SK-N-SH (cell line): ENCODE measurements at regions not wholly inside any gene's neighbourhood (a gene's known extent, or its start where the extent isn't known, plus 50 kb on each side); places are given as distances from the start of the nearest gene placed in this dataset.

Experiments used
- CTCF ChIA-PET: fragments of 300-600, 350-600 bp; formaldehyde crosslinking; extraction: SDS; loops from one replicate; lab custom pipeline; 2021; lab: Yijun Ruan, JAX
- POLR2A ChIA-PET: fragments of 350-600 bp; sonication (Branson Sonifier 250); formaldehyde crosslinking; extraction: SDS; loops from one replicate; lab custom pipeline; 2020; ENCODE audit warnings: antibody characterized with exemption, inconsistent platforms; lab: Yijun Ruan, JAX
- DNase-seq: peaks from one replicate; pipeline ENCODE4 v3.0.0; 2012
- H2AFZ ChIP-seq: fragments of 200-600 bp; sonication (generic); 2 replicates; pipeline ENCODE4 v1.8.1; 2016; ENCODE audit warnings: antibody characterized with exemption, mild to moderate bottlenecking, low read depth
- H3F3A ChIP-seq: fragments of 200-600 bp; sonication (generic); replicated peaks from 2 replicates; pipeline ENCODE3; 2016; ENCODE audit warnings: antibody characterized with exemption, mild to moderate bottlenecking; ENCODE audit not compliant: insufficient read depth
- H3K27ac ChIP-seq, 2 experiments: fragments of 200-500 bp in 1 of 2; fragments of 200-600 bp in 1 of 2; sonication (Bioruptor generic) in 1 of 2; sonication (generic), shearing (Covaris generic) in 1 of 2; 2 replicates each; pipeline versions ENCODE4 v1.5.1 to v1.6.1; 2014 to 2016; ENCODE audit warnings: low read depth in 2 of 2, inconsistent platforms in 1 of 2, low read length in 1 of 2, mild to moderate bottlenecking in 1 of 2, mixed read lengths in 1 of 2
- H3K27me3 ChIP-seq: fragments of 200-600 bp; sonication (generic), shearing (Covaris generic); 2 replicates; pipeline ENCODE4 v1.6.1; 2016; ENCODE audit warnings: mixed run types; ENCODE audit not compliant: insufficient read depth
- H3K36me3 ChIP-seq, 2 experiments: fragments of 200-500 bp in 1 of 2; fragments of 200-600 bp in 1 of 2; sonication (Bioruptor generic) in 1 of 2; sonication (generic) in 1 of 2; replicated peaks in 1 of 2; 2 replicates each; pipeline versions ENCODE3 to v1.5.1; 2014 to 2016; ENCODE audit warnings: low read length in 1 of 2, mild to moderate bottlenecking in 1 of 2; ENCODE audit not compliant: insufficient read depth in 2 of 2, control insufficient read depth in 1 of 2
- H3K4me1 ChIP-seq, 2 experiments: fragments of 200-500 bp in 1 of 2; fragments of 200-600 bp in 1 of 2; sonication (Bioruptor generic) in 1 of 2; sonication (generic), shearing (Covaris generic) in 1 of 2; 2 replicates each; pipeline versions ENCODE4 v1.5.1 to v1.6.1; 2014 to 2016; ENCODE audit warnings: low read depth in 1 of 2, low read length in 1 of 2, mixed run types in 1 of 2; ENCODE audit not compliant: insufficient read depth in 2 of 2, control insufficient read depth in 1 of 2
- H3K4me2 ChIP-seq: fragments of 200-600 bp; sonication (generic), shearing (Covaris generic); 2 replicates; pipeline ENCODE4 v1.6.1; 2017; ENCODE audit warnings: mixed run types
- H3K4me3 ChIP-seq, 2 experiments: fragments of 200-500 bp in 1 of 2; fragments of 200-600 bp in 1 of 2; sonication (Bioruptor generic) in 1 of 2; sonication (generic), shearing (Covaris generic) in 1 of 2; 2 replicates each; pipeline versions ENCODE4 v1.5.1 to v1.8.1; 2014 to 2016; ENCODE audit warnings: low read depth in 2 of 2, inconsistent platforms in 1 of 2, low read length in 1 of 2, mild to moderate bottlenecking in 1 of 2, mixed read lengths in 1 of 2, moderate library complexity in 1 of 2
- H3K79me2 ChIP-seq: fragments of 200-600 bp; sonication (generic); 2 replicates; pipeline ENCODE4 v1.8.1; 2017; ENCODE audit warnings: mild to moderate bottlenecking; ENCODE audit not compliant: insufficient read depth
- H3K9ac ChIP-seq: fragments of 200-600 bp; sonication (generic); 2 replicates; pipeline ENCODE4 v1.6.1; 2017; ENCODE audit warnings: mixed run types
- H3K9me2 ChIP-seq: fragments of 200-600 bp; sonication (generic); 2 replicates; pipeline ENCODE4 v1.6.1; 2017; ENCODE audit warnings: mixed run types
- H3K9me3 ChIP-seq: fragments of 200-600 bp; sonication (generic); 2 replicates; pipeline ENCODE4 v1.6.1; 2017; ENCODE audit warnings: mixed run types, mild to moderate bottlenecking, moderate library complexity
- H4K20me1 ChIP-seq: fragments of 200-600 bp; sonication (generic); 2 replicates; pipeline ENCODE4 v1.6.1; 2017; ENCODE audit warnings: mild to moderate bottlenecking, mixed run types; ENCODE audit not compliant: insufficient read depth
- CHD2 ChIP-seq: fragments of 150-350 bp; IDR thresholded peaks from 2 replicates; pipeline ENCODE4 v1.6.1; 2018; ENCODE audit warnings: low read length; ENCODE audit not compliant: partially characterized antibody
- CTCF ChIP-seq: fragments of 200-600 bp; sonication (generic); IDR thresholded peaks from 2 replicates; pipeline ENCODE4 v1.6.1; 2017; ENCODE audit warnings: antibody characterized with exemption, mild to moderate bottlenecking, moderate library complexity
- ELF1 ChIP-seq: IDR thresholded peaks from 2 replicates; pipeline ENCODE4 v1.4.0; 2012
- EP300 ChIP-seq, 2 experiments: IDR thresholded peaks; 2 replicates each; pipeline versions ENCODE4 v1.4.0 to v1.6.1; 2012; ENCODE audit warnings: borderline replicate concordance in 1 of 2, low read depth in 1 of 2, low read length in 1 of 2
- FOSL2 ChIP-seq: IDR thresholded peaks from 2 replicates; pipeline ENCODE4 v1.4.0; 2012; ENCODE audit warnings: low read depth, mild to moderate bottlenecking, moderate library complexity, borderline replicate concordance
- GABPA ChIP-seq: IDR thresholded peaks from 2 replicates; pipeline ENCODE4 v1.4.0; 2012; ENCODE audit warnings: low read depth, mild to moderate bottlenecking
- JUND ChIP-seq: IDR thresholded peaks from 2 replicates; pipeline ENCODE4 v1.4.0; 2012
- MAX ChIP-seq: IDR thresholded peaks from 2 replicates; pipeline ENCODE4 v1.4.0; 2012; ENCODE audit warnings: low read depth
- MEF2A ChIP-seq: IDR thresholded peaks from 2 replicates; pipeline ENCODE4 v1.4.0; 2012; ENCODE audit warnings: low read depth, borderline replicate concordance
- NFIC ChIP-seq: IDR thresholded peaks from 2 replicates; pipeline ENCODE4 v1.4.0; 2012; ENCODE audit warnings: borderline replicate concordance
- RAD21 ChIP-seq: IDR thresholded peaks from 2 replicates; pipeline ENCODE4 v1.6.1; 2012; ENCODE audit warnings: mild to moderate bottlenecking, low read length
- RCOR1 ChIP-seq: fragments of 150-350 bp; IDR thresholded peaks from 2 replicates; pipeline ENCODE4 v1.6.1; 2017; ENCODE audit warnings: antibody characterized with exemption, low read length
- REST ChIP-seq: IDR thresholded peaks from 2 replicates; pipeline ENCODE4 v1.6.1; 2012; ENCODE audit warnings: mild to moderate bottlenecking, low read depth, low read length, moderate library complexity
- RXRA ChIP-seq: IDR thresholded peaks from 2 replicates; pipeline ENCODE4 v1.4.0; 2012; ENCODE audit warnings: low read depth, mild to moderate bottlenecking, borderline replicate concordance
- SIN3A ChIP-seq: IDR thresholded peaks from 2 replicates; pipeline ENCODE4 v1.6.1; 2012; ENCODE audit warnings: low read depth, mild to moderate bottlenecking, low read length, moderate library complexity, borderline replicate concordance
- SMC3 ChIP-seq: IDR thresholded peaks from 2 replicates; pipeline ENCODE4 v1.6.1; 2012; ENCODE audit warnings: low read depth, low read length, improper control_type of control experiment
- TAF1 ChIP-seq: IDR thresholded peaks from 2 replicates; pipeline ENCODE4 v1.6.1; 2012; ENCODE audit warnings: low read depth, mild to moderate bottlenecking, low read length, moderate library complexity, borderline replicate concordance
- TF ChIP-seq, protein P1 (sequence below): fragments of 150-350 bp; IDR thresholded peaks from 2 replicates; pipeline ENCODE4 v1.6.1; 2016; ENCODE audit warnings: mild to moderate bottlenecking, low read depth, low read length

- ChIA-PET CTCF (no interaction called here), POLR2A (no interaction called here)
- no peaks in the 10 kb centered on the region for H3K9me2 ChIP-seq
- no peaks in the 10 kb centered on the region for H3K36me3 ChIP-seq
- H3K4me1 ChIP-seq: no peaks in the 10 kb centered on the region; a peak in 1 of 4 replicates
- H2AFZ ChIP-seq: no peak overlapping the region
- no peak overlapping the region for H3K4me2 ChIP-seq
- H3F3A ChIP-seq: no peaks in the 10 kb centered on the region
- H3K9ac ChIP-seq: no peak overlapping the region
- H3K27ac ChIP-seq: no peak overlapping the region
- TF ChIP-seq CHD2 (no peak), NFIC (no peak), RAD21 (no peak), JUND (no peak), GABPA (no peak), MEF2A (no peak), SIN3A (no peak), CTCF (no peak), FOSL2 (no peak), SMC3 (no peak), RCOR1 (no peak), EP300 (IDR thresholded peaks at IDR 0.05; ENCODE audit: borderline replicate concordance in 1 of 2, low read depth in 1 of 2, low read length in 1 of 2) (no peak), RXRA (no peak), REST (no peak), MAX (no peak), ELF1 (no peak), TAF1 (no peak)
- TF ChIP-seq, protein P1, sequence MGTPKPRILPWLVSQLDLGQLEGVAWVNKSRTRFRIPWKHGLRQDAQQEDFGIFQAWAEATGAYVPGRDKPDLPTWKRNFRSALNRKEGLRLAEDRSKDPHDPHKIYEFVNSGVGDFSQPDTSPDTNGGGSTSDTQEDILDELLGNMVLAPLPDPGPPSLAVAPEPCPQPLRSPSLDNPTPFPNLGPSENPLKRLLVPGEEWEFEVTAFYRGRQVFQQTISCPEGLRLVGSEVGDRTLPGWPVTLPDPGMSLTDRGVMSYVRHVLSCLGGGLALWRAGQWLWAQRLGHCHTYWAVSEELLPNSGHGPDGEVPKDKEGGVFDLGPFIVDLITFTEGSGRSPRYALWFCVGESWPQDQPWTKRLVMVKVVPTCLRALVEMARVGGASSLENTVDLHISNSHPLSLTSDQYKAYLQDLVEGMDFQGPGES: no peak
- no peaks in the 10 kb centered on the region for H4K20me1 ChIP-seq
- no peak overlapping the region for H3K4me3 ChIP-seq
- no peak for DNase-seq
- no peaks in the 10 kb centered on the region for H3K79me2 ChIP-seq
- no peaks in the 10 kb centered on the region for H3K27me3 ChIP-seq
- no peaks in the 10 kb centered on the region for H3K9me3 ChIP-seq
These were observed 2159.1 kb upstream of the CELF4 start for GRCh38 chr18:39724652-39725051.
